ENCODE measurements at regions not wholly inside any gene's neighbourhood (a gene's known extent, or its start where the extent isn't known, plus 50 kb on each side); places are given as distances from the start of the nearest gene placed in this dataset.

GRCh38 chr16:5918567-5919130, 821.1 kb upstream of the EEF2KMT start:
- no peak overlapping the region for H3K4me3 ChIP-seq (ENCODE audit: low read depth, low read length)
- no peak overlapping the region for H2AK5ac ChIP-seq (ENCODE audit: low read length)
- no peaks in the 10 kb centered on the region for H3K9me3 ChIP-seq (ENCODE audit: insufficient read depth, low read depth, low read length)
- H3K79me2 ChIP-seq (ENCODE audit: control insufficient read depth, insufficient read depth, low read length, poor library complexity): no peaks in the 10 kb centered on the region
- no peak overlapping the region for H3K18ac ChIP-seq (ENCODE audit: low read length)
- no peak overlapping the region for H4K12ac ChIP-seq (ENCODE audit: low read depth, low read length)
- H2BK120ac ChIP-seq (ENCODE audit: insufficient read depth, low read length, poor library complexity): no peak overlapping the region
- no peaks in the 10 kb centered on the region for H3K79me1 ChIP-seq (ENCODE audit: low read length)
- H2BK5ac ChIP-seq (ENCODE audit: low read depth, low read length, poor library complexity): no peak overlapping the region
- H3K4me1 ChIP-seq (ENCODE audit: control insufficient read depth in 1 of 2, insufficient read depth in 2 of 2, low read length in 2 of 2): no peaks in the 10 kb centered on the region
- no peak overlapping the region for H2AFZ ChIP-seq (ENCODE audit: insufficient read depth, low read length, poor library complexity)
- no peak overlapping the region for H3K27ac ChIP-seq (ENCODE audit: low read depth, low read length)
- DNase-seq: no peak
- no peaks in the 10 kb centered on the region for H3K27me3 ChIP-seq (ENCODE audit: insufficient read depth, low read length)
- no peak overlapping the region for H4K91ac ChIP-seq (ENCODE audit: low read depth, low read length)
- H3K23ac ChIP-seq (ENCODE audit: low read length): no peak overlapping the region
- H3K14ac ChIP-seq (ENCODE audit: low read length): no peak overlapping the region
- no CpG with 5 or more reads among the region's 4 CpGs for WGBS (ENCODE audit: extremely low coverage, insufficient coverage, insufficient read length)
- H3K4me2 ChIP-seq (ENCODE audit: low read length): no peak overlapping the region
- H3K4ac ChIP-seq (ENCODE audit: low read depth, low read length): no peak overlapping the region
- no peak overlapping the region for H2BK12ac ChIP-seq (ENCODE audit: low read length)
- no peak overlapping the region for H3K9ac ChIP-seq (ENCODE audit: low read length)
- no peaks in the 10 kb centered on the region for H3K36me3 ChIP-seq (ENCODE audit: control insufficient read depth in 1 of 2, insufficient read depth in 2 of 2, low read length in 2 of 2)
- no peak overlapping the region for H4K8ac ChIP-seq (ENCODE audit: low read depth, low read length)

GRCh38 chr16:5917436-5918195, 820.0 kb upstream of the EEF2KMT start:
- WGBS (ENCODE audit: extremely low coverage, insufficient coverage, insufficient read length): no CpG with 5 or more reads among the region's 14 CpGs

GRCh38 chr16:5916711-5917191, 819.2 kb upstream of the EEF2KMT start:
- no peak overlapping the region for H2AK5ac ChIP-seq (ENCODE audit: low read length)
- H3K4ac ChIP-seq (ENCODE audit: low read depth, low read length): no peak overlapping the region
- no peak overlapping the region for H4K91ac ChIP-seq (ENCODE audit: low read depth, low read length)
- H3K4me3 ChIP-seq (ENCODE audit: low read depth, low read length): no peak overlapping the region
- H3K4me2 ChIP-seq (ENCODE audit: low read length): no peak overlapping the region
- no peaks in the 10 kb centered on the region for H3K36me3 ChIP-seq (ENCODE audit: control insufficient read depth in 1 of 2, insufficient read depth in 2 of 2, low read length in 2 of 2)
- H3K4me1 ChIP-seq (ENCODE audit: control insufficient read depth in 1 of 2, insufficient read depth in 2 of 2, low read length in 2 of 2): no peaks in the 10 kb centered on the region
- WGBS (ENCODE audit: extremely low coverage, insufficient coverage, insufficient read length): no CpG with 5 or more reads among the region's 11 CpGs
- H2BK120ac ChIP-seq (ENCODE audit: insufficient read depth, low read length, poor library complexity): no peak overlapping the region
- no peak overlapping the region for H4K12ac ChIP-seq (ENCODE audit: low read depth, low read length)
- no peaks in the 10 kb centered on the region for H3K79me1 ChIP-seq (ENCODE audit: low read length)
- H2AFZ ChIP-seq (ENCODE audit: insufficient read depth, low read length, poor library complexity): no peak overlapping the region
- H3K14ac ChIP-seq (ENCODE audit: low read length): no peak overlapping the region
- no peak overlapping the region for H3K27ac ChIP-seq (ENCODE audit: low read depth, low read length)
- DNase-seq: no peak
- H3K79me2 ChIP-seq (ENCODE audit: control insufficient read depth, insufficient read depth, low read length, poor library complexity): no peaks in the 10 kb centered on the region
- no peak overlapping the region for H4K8ac ChIP-seq (ENCODE audit: low read depth, low read length)
- H3K18ac ChIP-seq (ENCODE audit: low read length): no peak overlapping the region
- H3K9me3 ChIP-seq (ENCODE audit: insufficient read depth, low read depth, low read length): no peaks in the 10 kb centered on the region
- H2BK12ac ChIP-seq (ENCODE audit: low read length): no peak overlapping the region
- H3K9ac ChIP-seq (ENCODE audit: low read length): no peak overlapping the region
- no peaks in the 10 kb centered on the region for H3K27me3 ChIP-seq (ENCODE audit: insufficient read depth, low read length)
- no peak overlapping the region for H3K23ac ChIP-seq (ENCODE audit: low read length)
- no peak overlapping the region for H2BK5ac ChIP-seq (ENCODE audit: low read depth, low read length, poor library complexity)

More at GRCh38 chr16:5917436-5918195, 820.0 kb upstream of the EEF2KMT start:
- Histone ChIP-seq H3K4me1 (ENCODE audit: control insufficient read depth in 1 of 2, insufficient read depth in 2 of 2, low read length in 2 of 2) (no peaks in the 10 kb centered on the region), H3K27me3 (ENCODE audit: insufficient read depth, low read length) (no peaks in the 10 kb centered on the region), H3K27ac (ENCODE audit: low read depth, low read length) (no peak overlapping the region), H4K91ac (ENCODE audit: low read depth, low read length) (no peak overlapping the region), H2BK5ac (ENCODE audit: low read depth, low read length, poor library complexity) (no peak overlapping the region), H3K9me3 (ENCODE audit: insufficient read depth, low read depth, low read length) (no peaks in the 10 kb centered on the region), H3K9ac (ENCODE audit: low read length) (no peak overlapping the region), H3K4ac (ENCODE audit: low read depth, low read length) (no peak overlapping the region), H3K4me3 (ENCODE audit: low read depth, low read length) (no peak overlapping the region), H2BK12ac (ENCODE audit: low read length) (no peak overlapping the region), H3K36me3 (ENCODE audit: control insufficient read depth in 1 of 2, insufficient read depth in 2 of 2, low read length in 2 of 2) (no peaks in the 10 kb centered on the region), H4K8ac (ENCODE audit: low read depth, low read length) (no peak overlapping the region), H3K79me2 (ENCODE audit: control insufficient read depth, insufficient read depth, low read length, poor library complexity) (no peaks in the 10 kb centered on the region), H3K14ac (ENCODE audit: low read length) (no peak overlapping the region), H2BK120ac (ENCODE audit: insufficient read depth, low read length, poor library complexity) (no peak overlapping the region), H4K12ac (ENCODE audit: low read depth, low read length) (no peak overlapping the region), H3K23ac (ENCODE audit: low read length) (no peak overlapping the region), H2AFZ (ENCODE audit: insufficient read depth, low read length, poor library complexity) (no peak overlapping the region), H3K18ac (ENCODE audit: low read length) (no peak overlapping the region), H3K79me1 (ENCODE audit: low read length) (no peaks in the 10 kb centered on the region), H2AK5ac (ENCODE audit: low read length) (no peak overlapping the region), H3K4me2 (ENCODE audit: low read length) (no peak overlapping the region)
- DNase-seq: no peak

GRCh38 chr16:5911241-5911640, 813.6 kb upstream of the EEF2KMT start:
- DNase-seq: no peak
- no peaks in the 10 kb centered on the region for H3K79me1 ChIP-seq (ENCODE audit: low read length)
- no peak overlapping the region for H3K23ac ChIP-seq (ENCODE audit: low read length)
- no peak overlapping the region for H4K91ac ChIP-seq (ENCODE audit: low read depth, low read length)
- H3K4me2 ChIP-seq (ENCODE audit: low read length): no peak overlapping the region
- H3K9me3 ChIP-seq (ENCODE audit: insufficient read depth, low read depth, low read length): no peaks in the 10 kb centered on the region
- H3K14ac ChIP-seq (ENCODE audit: low read length): no peak overlapping the region
- H3K27me3 ChIP-seq (ENCODE audit: insufficient read depth, low read length): no peaks in the 10 kb centered on the region
- no peak overlapping the region for H2BK120ac ChIP-seq (ENCODE audit: insufficient read depth, low read length, poor library complexity)
- no peak overlapping the region for H4K12ac ChIP-seq (ENCODE audit: low read depth, low read length)
- no peak overlapping the region for H2BK12ac ChIP-seq (ENCODE audit: low read length)
- no CpG with 5 or more reads among the region's 10 CpGs for WGBS (ENCODE audit: extremely low coverage, insufficient coverage, insufficient read length)
- H3K18ac ChIP-seq (ENCODE audit: low read length): no peak overlapping the region
- H3K36me3 ChIP-seq (ENCODE audit: control insufficient read depth in 1 of 2, insufficient read depth in 2 of 2, low read length in 2 of 2): no peaks in the 10 kb centered on the region
- no peak overlapping the region for H4K8ac ChIP-seq (ENCODE audit: low read depth, low read length)
- no peaks in the 10 kb centered on the region for H3K79me2 ChIP-seq (ENCODE audit: control insufficient read depth, insufficient read depth, low read length, poor library complexity)
- no peak overlapping the region for H3K4me3 ChIP-seq (ENCODE audit: low read depth, low read length)
- no peak overlapping the region for H3K4ac ChIP-seq (ENCODE audit: low read depth, low read length)
- no peak overlapping the region for H3K9ac ChIP-seq (ENCODE audit: low read length)
- no peak overlapping the region for H2AFZ ChIP-seq (ENCODE audit: insufficient read depth, low read length, poor library complexity)
- no peaks in the 10 kb centered on the region for H3K4me1 ChIP-seq (ENCODE audit: control insufficient read depth in 1 of 2, insufficient read depth in 2 of 2, low read length in 2 of 2)
- H2BK5ac ChIP-seq (ENCODE audit: low read depth, low read length, poor library complexity): no peak overlapping the region
- H3K27ac ChIP-seq (ENCODE audit: low read depth, low read length): no peak overlapping the region
- H2AK5ac ChIP-seq (ENCODE audit: low read length): no peak overlapping the region
